ENCODE measurements at regions not wholly inside any gene's neighbourhood (a gene's known extent, or its start where the extent isn't known, plus 50 kb on each side); places are given as distances from the start of the nearest gene placed in this dataset.
"Not testable (repeated sequence)": the region's sequence is repeated elsewhere in the genome, so short reads cannot be mapped to it uniquely, and the experiment has no call there.

GRCh38 chr1:194654956-194655355, 1468.5 kb upstream of the B3GALT2 start:
- Histone ChIP-seq H3K9ac (ENCODE audit: low read length) (no peak overlapping the region), H3K4me3 (ENCODE audit: low read length) (no peak overlapping the region), H3K4me1 (ENCODE audit: control insufficient read depth, insufficient read depth, low read length) (no peaks in the 10 kb centered on the region), H3K27ac (ENCODE audit: low read depth, low read length) (no peak overlapping the region), H3K36me3 (ENCODE audit: control insufficient read depth, insufficient read depth, low read length) (no peaks in the 10 kb centered on the region), H3K27me3 (ENCODE audit: control insufficient read depth, insufficient read depth, low read length) (no peaks in the 10 kb centered on the region)

GRCh38 chr1:194653385-194653784, 1467.0 kb upstream of the B3GALT2 start:
- Histone ChIP-seq H3K4me1 (ENCODE audit: control insufficient read depth, insufficient read depth, low read length) (no peaks in the 10 kb centered on the region), H3K4me3 (ENCODE audit: low read length) (no peak overlapping the region), H3K9ac (ENCODE audit: low read length) (no peak overlapping the region), H3K36me3 (ENCODE audit: control insufficient read depth, insufficient read depth, low read length) (no peaks in the 10 kb centered on the region), H3K27ac (ENCODE audit: low read depth, low read length) (no peak overlapping the region), H3K27me3 (ENCODE audit: control insufficient read depth, insufficient read depth, low read length) (no peaks in the 10 kb centered on the region)

- H3K4me3 ChIP-seq (ENCODE audit: low read length): no peak overlapping the region
- H3K36me3 ChIP-seq (ENCODE audit: control insufficient read depth, insufficient read depth, low read length): no peaks in the 10 kb centered on the region
- H3K4me1 ChIP-seq (ENCODE audit: control insufficient read depth, insufficient read depth, low read length): no peaks in the 10 kb centered on the region
- H3K27me3 ChIP-seq (ENCODE audit: control insufficient read depth, insufficient read depth, low read length): no peaks in the 10 kb centered on the region
- H3K9ac ChIP-seq (ENCODE audit: low read length): no peak overlapping the region
- H3K27ac ChIP-seq (ENCODE audit: low read depth, low read length): no peak overlapping the region
Observed at GRCh38 chr1:194647118-194647517, 1460.7 kb upstream of the B3GALT2 start.

- Histone ChIP-seq H3K27ac (ENCODE audit: low read depth, low read length) (no peak overlapping the region), H3K36me3 (ENCODE audit: control insufficient read depth, insufficient read depth, low read length) (no peaks in the 10 kb centered on the region), H3K4me3 (ENCODE audit: low read length) (no peak overlapping the region), H3K27me3 (ENCODE audit: control insufficient read depth, insufficient read depth, low read length) (no peaks in the 10 kb centered on the region), H3K9ac (ENCODE audit: low read length) (no peak overlapping the region), H3K4me1 (ENCODE audit: control insufficient read depth, insufficient read depth, low read length) (no peaks in the 10 kb centered on the region)
Observed at GRCh38 chr1:194644528-194644927, 1458.1 kb upstream of the B3GALT2 start.

GRCh38 chr1:194640322-194640721, 1453.9 kb upstream of the B3GALT2 start:
- Histone ChIP-seq H3K4me1 (ENCODE audit: control insufficient read depth, insufficient read depth, low read length) (no peaks in the 10 kb centered on the region), H3K9ac (ENCODE audit: low read length) (no peak overlapping the region), H3K27ac (ENCODE audit: low read depth, low read length) (no peak overlapping the region), H3K4me3 (ENCODE audit: low read length) (no peak overlapping the region), H3K27me3 (ENCODE audit: control insufficient read depth, insufficient read depth, low read length) (no peaks in the 10 kb centered on the region), H3K36me3 (ENCODE audit: control insufficient read depth, insufficient read depth, low read length) (no peaks in the 10 kb centered on the region)

GRCh38 chr1:194629011-194629410, 1442.6 kb upstream of the B3GALT2 start:
- no peaks in the 10 kb centered on the region for H3K4me1 ChIP-seq (ENCODE audit: control insufficient read depth, insufficient read depth, low read length)
- no peak overlapping the region for H3K9ac ChIP-seq (ENCODE audit: low read length)
- H3K36me3 ChIP-seq (ENCODE audit: control insufficient read depth, insufficient read depth, low read length): no peaks in the 10 kb centered on the region
- H3K4me3 ChIP-seq (ENCODE audit: low read length): no peak overlapping the region
- H3K27me3 ChIP-seq (ENCODE audit: control insufficient read depth, insufficient read depth, low read length): no peaks in the 10 kb centered on the region
- H3K27ac ChIP-seq (ENCODE audit: low read depth, low read length): no peak overlapping the region

- H3K27ac ChIP-seq (ENCODE audit: low read depth, low read length): no peak overlapping the region
- no peaks in the 10 kb centered on the region for H3K36me3 ChIP-seq (ENCODE audit: control insufficient read depth, insufficient read depth, low read length)
- H3K4me3 ChIP-seq (ENCODE audit: low read length): no peak overlapping the region
- no peaks in the 10 kb centered on the region for H3K27me3 ChIP-seq (ENCODE audit: control insufficient read depth, insufficient read depth, low read length)
- no peak overlapping the region for H3K9ac ChIP-seq (ENCODE audit: low read length)
- no peaks in the 10 kb centered on the region for H3K4me1 ChIP-seq (ENCODE audit: control insufficient read depth, insufficient read depth, low read length)
Observed at GRCh38 chr1:194624833-194625232, 1438.4 kb upstream of the B3GALT2 start.

- Histone ChIP-seq H3K27ac (ENCODE audit: low read depth, low read length) (no peak overlapping the region), H3K27me3 (ENCODE audit: control insufficient read depth, insufficient read depth, low read length) (no peaks in the 10 kb centered on the region), H3K9ac (ENCODE audit: low read length) (no peak overlapping the region), H3K36me3 (ENCODE audit: control insufficient read depth, insufficient read depth, low read length) (no peaks in the 10 kb centered on the region), H3K4me3 (ENCODE audit: low read length) (no peak overlapping the region), H3K4me1 (ENCODE audit: control insufficient read depth, insufficient read depth, low read length) (no peaks in the 10 kb centered on the region)
Observed at GRCh38 chr1:194618101-194618500, 1431.7 kb upstream of the B3GALT2 start.

- not testable (repeated sequence) for H3K4me3 ChIP-seq (ENCODE audit: low read length); H3K9ac ChIP-seq (ENCODE audit: low read length); H3K4me1 ChIP-seq (ENCODE audit: control insufficient read depth, insufficient read depth, low read length); H3K27ac ChIP-seq (ENCODE audit: low read depth, low read length); H3K36me3 ChIP-seq (ENCODE audit: control insufficient read depth, insufficient read depth, low read length); H3K27me3 ChIP-seq (ENCODE audit: control insufficient read depth, insufficient read depth, low read length)
Observed at GRCh38 chr1:194617272-194617671, 1430.9 kb upstream of the B3GALT2 start.

- H3K36me3 ChIP-seq (ENCODE audit: control insufficient read depth, insufficient read depth, low read length): no peaks in the 10 kb centered on the region
- no peak overlapping the region for H3K4me3 ChIP-seq (ENCODE audit: low read length)
- H3K9ac ChIP-seq (ENCODE audit: low read length): no peak overlapping the region
- no peaks in the 10 kb centered on the region for H3K27me3 ChIP-seq (ENCODE audit: control insufficient read depth, insufficient read depth, low read length)
- no peaks in the 10 kb centered on the region for H3K4me1 ChIP-seq (ENCODE audit: control insufficient read depth, insufficient read depth, low read length)
- H3K27ac ChIP-seq (ENCODE audit: low read depth, low read length): no peak overlapping the region
Observed at GRCh38 chr1:194616835-194617234, 1430.4 kb upstream of the B3GALT2 start.

GRCh38 chr1:194602184-194602583, 1415.8 kb upstream of the B3GALT2 start:
- Histone ChIP-seq H3K4me1 (ENCODE audit: control insufficient read depth, insufficient read depth, low read length) (no peaks in the 10 kb centered on the region), H3K4me3 (ENCODE audit: low read length) (no peak overlapping the region), H3K27me3 (ENCODE audit: control insufficient read depth, insufficient read depth, low read length) (no peaks in the 10 kb centered on the region), H3K27ac (ENCODE audit: low read depth, low read length) (no peak overlapping the region), H3K36me3 (ENCODE audit: control insufficient read depth, insufficient read depth, low read length) (no peaks in the 10 kb centered on the region), H3K9ac (ENCODE audit: low read length) (no peak overlapping the region)

GRCh38 chr1:194600716-194601115, 1414.3 kb upstream of the B3GALT2 start:
- Histone ChIP-seq H3K27me3 (ENCODE audit: control insufficient read depth, insufficient read depth, low read length) (no peaks in the 10 kb centered on the region), H3K4me3 (ENCODE audit: low read length) (no peak overlapping the region), H3K27ac (ENCODE audit: low read depth, low read length) (no peak overlapping the region), H3K4me1 (ENCODE audit: control insufficient read depth, insufficient read depth, low read length) (no peaks in the 10 kb centered on the region), H3K36me3 (ENCODE audit: control insufficient read depth, insufficient read depth, low read length) (no peaks in the 10 kb centered on the region), H3K9ac (ENCODE audit: low read length) (no peak overlapping the region)

- H3K9ac ChIP-seq (ENCODE audit: low read length): no peak overlapping the region
- H3K4me1 ChIP-seq (ENCODE audit: control insufficient read depth, insufficient read depth, low read length): no peaks in the 10 kb centered on the region
- H3K36me3 ChIP-seq (ENCODE audit: control insufficient read depth, insufficient read depth, low read length): no peaks in the 10 kb centered on the region
- no peaks in the 10 kb centered on the region for H3K27me3 ChIP-seq (ENCODE audit: control insufficient read depth, insufficient read depth, low read length)
- H3K27ac ChIP-seq (ENCODE audit: low read depth, low read length): no peak overlapping the region
- no peak overlapping the region for H3K4me3 ChIP-seq (ENCODE audit: low read length)
Observed at GRCh38 chr1:194598098-194598497, 1411.7 kb upstream of the B3GALT2 start.
